GM19372 (cell line): ENCODE measurements at regions not wholly inside any gene's neighbourhood (a gene's known extent, or its start where the extent isn't known, plus 50 kb on each side); places are given as distances from the start of the nearest gene placed in this dataset.

Source experiments
- ATAC-seq: cut with Tn5 transposase; IDR thresholded peaks from one replicate; pipeline ENCODE4 v1.9.1; 2021; ENCODE audit warnings: mild to moderate bottlenecking, low read depth, moderate library complexity; ENCODE audit not compliant: unreplicated experiment

DNA sequence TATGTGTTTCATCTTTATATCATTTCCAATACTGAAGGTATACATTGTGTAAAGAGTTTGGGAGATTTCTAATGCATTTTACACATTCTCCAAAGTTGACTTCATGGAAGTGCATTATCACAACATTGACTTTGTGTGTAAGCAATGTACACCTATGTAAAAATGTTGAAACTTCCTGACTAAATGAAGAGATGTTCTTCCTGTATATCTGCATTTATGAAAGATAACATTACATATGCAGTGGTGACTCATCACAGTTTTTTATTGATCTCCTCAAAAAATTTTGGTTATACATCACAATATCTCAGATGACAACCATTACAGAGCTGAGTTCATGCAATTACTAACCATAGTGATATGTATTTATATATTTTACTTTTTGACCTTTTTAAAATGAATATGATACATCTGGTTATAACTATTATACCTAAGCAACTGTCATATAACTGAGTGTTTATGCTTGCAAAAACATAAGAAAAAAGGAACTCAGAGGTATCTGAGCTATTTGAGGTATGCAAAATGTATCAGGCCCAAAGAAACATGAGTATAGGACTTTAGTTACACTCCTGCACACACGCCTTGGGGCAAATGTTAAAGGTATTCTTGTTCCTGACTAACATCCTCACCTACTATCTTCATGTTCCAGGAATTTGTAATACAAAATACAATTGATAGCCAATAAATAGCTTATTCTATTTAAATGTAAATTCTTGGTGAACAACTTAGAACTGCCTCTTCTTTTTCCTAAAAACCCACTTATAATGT lies 88.2 kb upstream of the OLFM3 start:
- ATAC-seq = no peak

DNA sequence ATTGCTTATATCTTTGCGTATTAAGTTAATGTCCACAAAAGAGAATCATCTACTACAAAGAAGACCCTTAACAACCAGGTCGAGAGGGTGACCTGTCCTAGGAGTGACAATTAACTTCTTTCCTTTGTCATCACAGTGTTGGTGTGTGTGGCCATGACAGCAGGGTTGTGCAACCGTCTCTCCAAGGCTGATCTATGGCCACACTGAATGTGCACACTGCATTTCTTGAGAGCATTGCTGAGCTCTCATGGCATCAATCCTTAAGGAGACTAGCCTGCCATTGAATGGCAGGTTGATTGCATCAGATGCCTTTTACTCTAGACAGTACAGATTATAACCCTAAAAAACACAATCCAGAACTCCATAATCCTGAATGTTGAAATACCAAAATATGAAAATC lies 86.5 kb upstream of the OLFM3 start:
- ATAC-seq = no peak

DNA sequence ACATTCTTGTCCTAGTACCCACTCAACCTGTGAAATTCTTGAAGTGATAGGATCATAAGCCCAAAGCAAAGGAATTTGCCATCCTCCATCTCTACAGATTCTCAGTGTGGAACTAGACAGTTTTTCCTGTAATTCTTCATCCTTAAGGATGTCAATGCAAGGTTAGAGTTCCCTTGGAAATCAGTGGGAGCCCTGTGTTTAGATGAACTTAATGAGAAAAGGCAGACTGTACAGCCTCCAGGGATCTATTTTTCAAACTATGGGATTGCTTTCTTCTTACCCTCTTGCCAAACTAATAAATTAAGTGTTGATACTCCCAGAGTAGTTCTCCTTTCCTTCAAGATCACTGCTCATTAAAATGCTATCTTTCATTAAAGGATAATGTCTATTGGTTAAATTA lies 78.1 kb upstream of the OLFM3 start:
- ATAC-seq = no peak

DNA sequence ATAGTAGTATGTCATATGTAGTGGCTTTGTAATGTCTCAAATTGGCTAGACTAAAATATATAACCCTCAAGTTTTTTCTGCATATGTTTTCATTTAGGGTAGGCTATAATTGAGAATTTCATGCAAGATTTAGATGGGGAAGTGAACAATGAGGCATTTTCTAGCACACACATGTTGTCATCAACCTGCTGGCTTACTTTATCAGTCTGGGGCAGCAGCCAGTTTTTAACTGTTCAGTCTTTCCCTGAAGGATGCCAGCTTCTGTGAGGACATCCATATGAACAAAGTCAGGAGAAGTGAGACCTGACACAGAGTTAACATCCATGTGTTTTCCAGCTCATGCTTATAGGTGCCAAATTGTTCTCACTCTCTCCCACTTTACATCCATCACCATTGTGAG lies 74.7 kb upstream of the OLFM3 start:
- no peak for ATAC-seq

DNA sequence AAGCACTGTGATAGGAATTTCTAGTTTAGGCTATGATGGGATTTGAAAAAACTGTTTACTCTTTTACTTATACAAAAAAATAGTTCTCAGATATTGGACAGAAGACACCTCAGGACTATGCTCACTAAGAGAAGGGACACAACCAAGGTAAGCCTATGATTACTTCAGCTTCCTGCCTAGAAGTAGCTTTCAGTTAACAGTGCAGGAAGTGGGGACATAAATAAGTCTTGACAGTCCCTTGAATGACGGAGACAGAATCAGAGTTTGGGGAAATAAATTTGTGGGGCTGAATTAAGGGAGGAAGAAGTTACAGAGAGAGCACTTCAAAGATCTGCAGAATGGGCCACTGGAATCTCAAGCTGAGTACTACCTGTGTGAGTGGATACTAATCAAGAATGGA lies 53.8 kb upstream of the OLFM3 start:
- no peak for ATAC-seq

DNA sequence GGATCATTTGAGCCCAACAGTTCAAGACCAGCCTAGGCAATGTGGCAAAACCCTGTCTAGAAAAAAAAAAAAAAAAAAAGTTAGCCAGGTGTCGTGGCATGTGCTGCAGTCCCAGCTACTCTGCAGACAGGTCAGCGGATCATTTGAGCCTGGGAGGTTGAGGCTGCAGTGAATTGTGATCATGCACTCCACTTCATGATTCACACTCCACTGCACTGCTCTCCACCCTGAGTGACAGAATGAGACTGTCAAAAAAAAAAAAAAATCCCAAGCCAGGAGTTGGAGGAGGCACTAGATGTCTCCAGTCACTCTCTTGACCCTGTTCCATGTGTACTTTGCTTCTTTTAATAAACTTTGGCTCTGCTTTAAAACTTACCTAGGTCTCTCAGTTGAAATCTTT lies 51.0 kb upstream of the OLFM3 start:
- ATAC-seq = no peak
